Transverse colon (tissue), 4 donors: ENCODE measurements at regions not wholly inside any gene's neighbourhood (a gene's known extent, or its start where the extent isn't known, plus 50 kb on each side); places are given as distances from the start of the nearest gene placed in this dataset.

Experiments used
- DNase-seq: peaks from one replicate; pipeline ENCODE4 v3.0.0-alpha.2; 2019
- H3K27ac ChIP-seq, 4 donors: fragments of 200-600 bp; sonication (generic); 2 replicates each; pipeline ENCODE4 v1.5.1; 2016 to 2018; ENCODE audit warnings: inconsistent platforms in 4 of 4
- H3K27me3 ChIP-seq: fragments of 200-600 bp; sonication (generic); 2 replicates; pipeline ENCODE4 v1.5.1; 2017; ENCODE audit warnings: inconsistent platforms
- H3K36me3 ChIP-seq, 4 donors: fragments of 200-600 bp; sonication (generic); 2 replicates each; pipeline ENCODE4 v1.5.1; 2017 to 2019; ENCODE audit warnings: inconsistent platforms in 4 of 4
- H3K4me1 ChIP-seq, 4 donors: fragments of 200-600 bp; sonication (generic); 2 replicates each; pipeline ENCODE4 v1.5.1; 2017 to 2020; ENCODE audit warnings: inconsistent platforms in 4 of 4
- H3K4me3 ChIP-seq, 4 donors: fragments of 200-600 bp; sonication (generic); 1 replicate in 1 of 4; 2 replicates in 3 of 4; pipeline versions ENCODE4 v1.5.1 to v1.6.1; 2017 to 2019; ENCODE audit warnings: inconsistent platforms in 4 of 4
- H3K9me3 ChIP-seq, 2 donors: fragments of 200-600 bp; sonication (generic); 2 replicates each; pipeline ENCODE4 v1.5.1; 2017 to 2019; ENCODE audit warnings: inconsistent platforms in 2 of 2
- CTCF ChIP-seq, 5 experiments: fragments of 200-600 bp in 3 of 5; fragments of 450-650 bp in 2 of 5; sonication (generic) in 3 of 5; IDR thresholded peaks; 1 replicate in 2 of 5; 2 replicates in 3 of 5; pipeline ENCODE4 v1.5.1; 2016 to 2017; ENCODE audit warnings: antibody characterized with exemption in 5 of 5, inconsistent platforms in 3 of 5, mild to moderate bottlenecking in 2 of 5, moderate library complexity in 1 of 5
- EP300 ChIP-seq: sonication (generic); formaldehyde crosslinking; IDR thresholded peaks from one replicate; pipeline ENCODE4 v1.6.1; 2017; ENCODE audit warnings: antibody characterized with exemption, low read depth
- POLR2A ChIP-seq: fragments of 450-650 bp; IDR thresholded peaks from one replicate; pipeline ENCODE4 v1.6.1; 2016; ENCODE audit warnings: antibody characterized with exemption, mild to moderate bottlenecking, moderate library complexity
- POLR2AphosphoS5 ChIP-seq, 3 donors: sonication (generic); formaldehyde crosslinking; IDR thresholded peaks; one replicate each; pipeline ENCODE4 v1.6.1; 2016; ENCODE audit warnings: antibody characterized with exemption in 3 of 3
- WGBS, 2 donors: methylation state at CpG; one replicate each; pipeline ENCODE4 v1.1.5; 2018; ENCODE audit warnings: low coverage in 1 of 2; 5-methylcytosine and 5-hydroxymethylcytosine counted together
- in situ Hi-C, 4 donors: fragments of 200-750 bp; cut with MboI; loops; one replicate each; pipeline versions ENCODE4 v1.15.0 to v1.15.1; 2017; ENCODE audit warnings: low sequenced_read_pairs in 3 of 4, low pct_ligation_motif_present in 1 of 4, low pct_unique_long_range_greater_than_20kb in 1 of 4
- intact Hi-C: fragments of 100-400 bp; cut with DNase I; formaldehyde crosslinking; loops from one replicate; pipeline ENCODE4 v1.15.1; 2023; ENCODE audit warnings: low total_unique reads

GRCh38 chr7:125099519-125099918, 169.9 kb upstream of the POT1 start:
- intact Hi-C loops = no loop called here
- no peak overlapping the region for H3K27ac ChIP-seq
- 43 to 64% methylated on average over 2 of the region's 2 CpGs for WGBS, 2 donors
- no peaks in the 10 kb centered on the region for H3K27me3 ChIP-seq
- no peaks in the 10 kb centered on the region for H3K36me3 ChIP-seq
- in situ Hi-C loops = no loop called here
- TF ChIP-seq CTCF (IDR thresholded peaks at IDR 0.05) (no peak), POLR2A (no peak), POLR2AphosphoS5 (IDR thresholded peaks at IDR 0.05) (no peak), EP300 (no peak)
- H3K4me1 ChIP-seq = no peaks in the 10 kb centered on the region
- no peak for DNase-seq
- H3K9me3 ChIP-seq = no peaks in the 10 kb centered on the region
- H3K4me3 ChIP-seq = no peak overlapping the region

- in situ Hi-C loops = no loop called here
These were observed 168.8 kb upstream of the POT1 start for GRCh38 chr7:125098377-125098970.

GRCh38 chr7:125090596-125090995, 161.0 kb upstream of the POT1 start:
- 77 to 100% methylated on average over 3 of the region's 3 CpGs for whole genome bisulfite sequencing, 2 donors
- H3K9me3 ChIP-seq = no peaks in the 10 kb centered on the region
- no peaks in the 10 kb centered on the region for H3K27me3 ChIP-seq
- intact Hi-C loops = no loop called here
- H3K36me3 ChIP-seq = no peaks in the 10 kb centered on the region
- TF ChIP-seq POLR2AphosphoS5 (IDR thresholded peaks at IDR 0.05) (no peak), CTCF (IDR thresholded peaks at IDR 0.05) (no peak), POLR2A (no peak), EP300 (no peak)
- H3K4me1 ChIP-seq = no peaks in the 10 kb centered on the region
- in situ Hi-C loops = no loop called here
- DNase-seq = no peak
- no peak overlapping the region for H3K27ac ChIP-seq
- H3K4me3 ChIP-seq = no peak overlapping the region

More at GRCh38 chr7:125098377-125098970, 168.8 kb upstream of the POT1 start:
- no peak for TF ChIP-seq CTCF (IDR thresholded peaks at IDR 0.05)
- no peaks in the 10 kb centered on the region for H3K4me1 ChIP-seq
- intact Hi-C loops = no loop called here
- H3K9me3 ChIP-seq = no peaks in the 10 kb centered on the region
- WGBS, 2 donors = 79 to 100% methylated on average over 1 of the region's 1 CpG
- DNase-seq = no peak
- no peaks in the 10 kb centered on the region for H3K36me3 ChIP-seq
- H3K27ac ChIP-seq = no peak overlapping the region
- no peaks in the 10 kb centered on the region for H3K27me3 ChIP-seq
- H3K4me3 ChIP-seq = no peak overlapping the region

GRCh38 chr7:125089171-125089570, 159.5 kb upstream of the POT1 start:
- no peaks in the 10 kb centered on the region for H3K4me1 ChIP-seq
- no peaks in the 10 kb centered on the region for H3K27me3 ChIP-seq
- 68 to 71% methylated on average over 2 to 3 of the region's 3 CpGs for WGBS, 2 donors
- H3K27ac ChIP-seq = no peak overlapping the region
- in situ Hi-C loops = no loop called here
- H3K9me3 ChIP-seq = no peaks in the 10 kb centered on the region
- H3K4me3 ChIP-seq = no peak overlapping the region
- DNase-seq = no peak
- no peak for TF ChIP-seq POLR2AphosphoS5 (IDR thresholded peaks at IDR 0.05)
- TF ChIP-seq POLR2A = no peak
- TF ChIP-seq EP300 = no peak
- no peak for TF ChIP-seq CTCF (IDR thresholded peaks at IDR 0.05)
- intact Hi-C loops = loop anchor here (10.0 kb wide), 1 partner anchor 424 kb away; no protein-coding TSS in a partner anchor
- H3K36me3 ChIP-seq = no peaks in the 10 kb centered on the region
